OCI-LY7 (cell line): ENCODE measurements at regions not wholly inside any gene's neighbourhood (a gene's known extent, or its start where the extent isn't known, plus 50 kb on each side); places are given as distances from the start of the nearest gene placed in this dataset.

Experiments
- CTCF ChIP-seq: fragments of 200-600 bp; sonication (generic); conservative IDR thresholded peaks from 2 replicates; pipeline ENCODE4 v1.5.1; 2014; ENCODE audit warnings: mild to moderate bottlenecking, antibody characterized with exemption, low read length, moderate library complexity, mixed read lengths
- EZH2phosphoT487 ChIP-seq: fragments of 200-600 bp; sonication (generic); IDR thresholded peaks from 2 replicates; pipeline ENCODE4 v1.6.1; 2018; ENCODE audit warnings: low read depth, borderline replicate concordance, mild to moderate bottlenecking, mixed run types, antibody characterized with exemption, low read length, moderate library complexity, mixed read lengths

- TF ChIP-seq CTCF (no peak), EZH2phosphoT487 (no peak)
These were observed 61.2 kb upstream of the FAM20C start for GRCh38 chr7:130875-131780.
